ENCODE measurements at regions not wholly inside any gene's neighbourhood (a gene's known extent, or its start where the extent isn't known, plus 50 kb on each side); places are given as distances from the start of the nearest gene placed in this dataset.

DNA sequence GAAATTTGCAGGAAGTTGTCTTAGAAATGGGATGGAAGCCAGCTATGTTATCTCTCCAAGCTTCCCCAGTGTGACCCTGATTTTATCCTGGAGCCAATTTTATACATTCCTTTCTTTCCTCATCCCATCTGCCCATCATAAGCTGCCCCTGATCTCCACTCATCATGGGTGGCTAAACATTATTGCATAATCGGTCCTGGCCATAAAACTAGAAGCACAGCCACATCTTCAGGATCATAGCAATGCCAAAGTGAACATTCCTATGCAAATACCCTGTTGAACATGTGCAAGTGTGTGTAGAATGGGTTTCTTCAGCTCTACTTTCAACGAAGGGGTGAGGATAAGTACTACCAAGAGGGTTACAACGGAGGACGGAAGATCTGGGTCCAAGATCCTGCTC is 50.6 kb upstream of the COG2 start:
- TF ChIP-seq, protein P1, sequence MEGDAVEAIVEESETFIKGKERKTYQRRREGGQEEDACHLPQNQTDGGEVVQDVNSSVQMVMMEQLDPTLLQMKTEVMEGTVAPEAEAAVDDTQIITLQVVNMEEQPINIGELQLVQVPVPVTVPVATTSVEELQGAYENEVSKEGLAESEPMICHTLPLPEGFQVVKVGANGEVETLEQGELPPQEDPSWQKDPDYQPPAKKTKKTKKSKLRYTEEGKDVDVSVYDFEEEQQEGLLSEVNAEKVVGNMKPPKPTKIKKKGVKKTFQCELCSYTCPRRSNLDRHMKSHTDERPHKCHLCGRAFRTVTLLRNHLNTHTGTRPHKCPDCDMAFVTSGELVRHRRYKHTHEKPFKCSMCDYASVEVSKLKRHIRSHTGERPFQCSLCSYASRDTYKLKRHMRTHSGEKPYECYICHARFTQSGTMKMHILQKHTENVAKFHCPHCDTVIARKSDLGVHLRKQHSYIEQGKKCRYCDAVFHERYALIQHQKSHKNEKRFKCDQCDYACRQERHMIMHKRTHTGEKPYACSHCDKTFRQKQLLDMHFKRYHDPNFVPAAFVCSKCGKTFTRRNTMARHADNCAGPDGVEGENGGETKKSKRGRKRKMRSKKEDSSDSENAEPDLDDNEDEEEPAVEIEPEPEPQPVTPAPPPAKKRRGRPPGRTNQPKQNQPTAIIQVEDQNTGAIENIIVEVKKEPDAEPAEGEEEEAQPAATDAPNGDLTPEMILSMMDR (IDR thresholded peaks at IDR 0.05), result no peak
- DNase-seq (no peak), ATAC-seq (no peak)
- H3K9me3 Mint-ChIP-seq, result no peaks in the 10 kb centered on the region
- no peaks in the 10 kb centered on the region for H3K36me3 Mint-ChIP-seq (ENCODE audit: low read depth)
- no peaks in the 10 kb centered on the region for H3K4me1 Mint-ChIP-seq (ENCODE audit: low read depth)
- intact Hi-C loops (cut with micrococcal nuclease), result no loop called here
- peaks cover 28% of the 10 kb centered on the region for H3K27me3 Mint-ChIP-seq
- H3K4me3 Mint-ChIP-seq, result no peak overlapping the region
- ChIA-PET CTCF (no interaction called here), POLR2A (interaction anchor here (0.6 kb wide), 1 partner anchor 11 kb away, joined by 3 read pairs; no protein-coding TSS in a partner anchor)
- H3K27ac Mint-ChIP-seq, result no peak overlapping the region

DNA sequence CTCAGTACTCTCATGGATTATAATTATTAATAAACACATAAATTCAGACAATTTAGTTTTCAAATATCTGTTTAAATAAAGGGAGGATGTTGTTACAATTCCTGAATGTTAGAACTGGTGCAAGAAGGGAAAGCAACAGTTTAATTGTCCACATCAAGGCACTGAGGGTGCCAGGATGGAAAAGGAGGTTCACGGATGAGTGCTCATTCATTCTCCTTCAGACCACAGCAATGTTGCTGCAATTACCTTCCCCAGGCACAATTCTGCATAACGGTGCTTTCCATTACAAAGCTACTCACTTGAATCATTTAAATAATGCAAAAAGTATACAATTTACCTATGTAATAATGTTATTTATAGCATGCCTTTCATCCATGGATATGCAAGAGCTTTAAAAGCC is 52.3 kb upstream of the COG2 start:
- H3K27ac Mint-ChIP-seq, result no peak overlapping the region
- ATAC-seq (no peak), DNase-seq (no peak)
- no peaks in the 10 kb centered on the region for H3K9me3 Mint-ChIP-seq
- ChIA-PET CTCF (no interaction called here), POLR2A (no interaction called here)
- TF ChIP-seq, protein P1 (IDR thresholded peaks at IDR 0.05), result no peak
- H3K36me3 Mint-ChIP-seq (ENCODE audit: low read depth), result no peaks in the 10 kb centered on the region
- no peak overlapping the region for H3K4me3 Mint-ChIP-seq
- no peaks in the 10 kb centered on the region for H3K4me1 Mint-ChIP-seq (ENCODE audit: low read depth)
- intact Hi-C loops (cut with micrococcal nuclease), result no loop called here
- H3K27me3 Mint-ChIP-seq, result peaks cover 26% of the 10 kb centered on the region

DNA sequence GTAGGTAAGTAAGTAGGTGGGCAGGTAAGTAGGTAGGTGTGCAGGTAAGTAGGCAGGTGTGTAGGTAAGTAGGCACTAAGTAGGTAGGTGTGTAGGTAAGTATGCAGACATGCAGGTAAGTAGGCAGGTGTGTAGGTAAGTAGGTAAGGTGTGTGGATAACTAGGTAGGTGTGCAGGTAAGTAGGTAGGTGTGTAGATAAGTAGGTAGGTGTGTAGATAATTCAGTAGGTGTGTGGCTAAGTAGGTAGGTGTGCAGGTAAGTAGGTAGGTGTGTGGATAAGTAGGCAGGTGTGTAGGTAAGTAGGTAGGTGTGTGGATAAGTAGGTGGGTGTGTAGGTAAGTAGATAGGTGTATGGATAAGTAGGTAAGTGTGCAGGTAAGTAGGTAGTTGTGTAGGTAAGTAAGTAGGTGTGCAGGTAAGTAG is 53.9 kb upstream of the COG2 start:
- H3K4me1 Mint-ChIP-seq (ENCODE audit: low read depth), result no peaks in the 10 kb centered on the region
- ChIA-PET CTCF (no interaction called here), POLR2A (no interaction called here)
- H3K27ac Mint-ChIP-seq, result no peak overlapping the region
- ATAC-seq, result no peak
- TF ChIP-seq, protein P1 (IDR thresholded peaks at IDR 0.05), result no peak
- no peak for DNase-seq
- peaks cover 23% of the 10 kb centered on the region for H3K27me3 Mint-ChIP-seq
- no peaks in the 10 kb centered on the region for H3K36me3 Mint-ChIP-seq (ENCODE audit: low read depth)
- H3K4me3 Mint-ChIP-seq, result no peak overlapping the region
- no peaks in the 10 kb centered on the region for H3K9me3 Mint-ChIP-seq
- intact Hi-C loops (cut with micrococcal nuclease), result no loop called here

DNA sequence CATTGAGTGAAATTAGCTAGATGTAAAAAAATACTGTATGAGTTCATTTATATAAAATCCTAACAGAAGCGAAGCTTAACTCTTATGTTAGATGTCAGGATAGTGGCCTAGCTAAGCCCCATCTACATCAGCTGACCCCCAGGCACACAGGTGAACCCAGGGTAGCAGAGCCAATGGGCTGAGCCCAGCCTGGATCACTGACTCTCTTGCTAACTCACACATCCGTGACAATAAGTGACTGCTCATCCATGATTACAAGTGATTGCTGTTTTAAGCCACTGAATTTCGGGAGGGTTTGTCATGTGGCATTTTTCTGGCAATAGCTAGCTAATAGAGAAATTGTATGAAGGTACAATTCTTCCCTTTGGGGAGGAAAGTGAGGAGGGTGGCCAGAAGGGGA is 55.2 kb upstream of the COG2 start:
- no peak overlapping the region for H3K27ac Mint-ChIP-seq
- ATAC-seq (no peak), DNase-seq (no peak)
- H3K36me3 Mint-ChIP-seq (ENCODE audit: low read depth), result no peaks in the 10 kb centered on the region
- POLR2A ChIA-PET, result no interaction called here
- H3K4me1 Mint-ChIP-seq (ENCODE audit: low read depth), result no peaks in the 10 kb centered on the region
- TF ChIP-seq, protein P1 (IDR thresholded peaks at IDR 0.05), result no peak
- H3K4me3 Mint-ChIP-seq, result no peak overlapping the region
- peaks cover 24% of the 10 kb centered on the region for H3K27me3 Mint-ChIP-seq
- H3K9me3 Mint-ChIP-seq, result no peaks in the 10 kb centered on the region
- intact Hi-C loops (cut with micrococcal nuclease), result no loop called here
- CTCF ChIA-PET, result no interaction called here

DNA sequence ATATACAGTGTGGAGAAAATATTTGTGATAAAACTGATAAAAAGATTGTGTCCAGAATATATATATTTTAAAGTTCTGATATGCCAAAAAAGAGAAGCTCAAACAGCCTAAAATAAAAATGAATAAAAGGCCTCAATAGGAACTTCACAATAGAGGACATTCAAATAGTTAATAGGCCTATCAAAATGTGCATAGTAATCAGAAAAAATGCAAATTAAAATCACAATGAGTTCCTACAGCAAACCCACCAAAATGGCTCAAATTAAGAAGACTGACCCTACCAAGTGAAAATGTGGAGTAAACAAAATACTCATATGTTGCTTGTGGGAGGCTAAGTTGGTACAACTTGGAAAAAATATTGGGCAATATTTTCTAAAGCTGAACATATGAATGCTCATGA is 57.6 kb upstream of the COG2 start:
- TF ChIP-seq, protein P1 (IDR thresholded peaks at IDR 0.05), result no peak
- Mint-ChIP-seq H3K9me3 (no peaks in the 10 kb centered on the region), H3K4me3 (no peak overlapping the region), H3K4me1 (ENCODE audit: low read depth) (no peaks in the 10 kb centered on the region), H3K27me3 (peaks cover 26% of the 10 kb centered on the region), H3K36me3 (ENCODE audit: low read depth) (no peaks in the 10 kb centered on the region), H3K27ac (no peak overlapping the region)
- POLR2A ChIA-PET, result interaction anchor here (1.7 kb wide), 1 partner anchor 9 kb away, joined by 3 read pairs; no protein-coding TSS in a partner anchor
- CTCF ChIA-PET, result no interaction called here
- no peak for DNase-seq
- intact Hi-C loops (cut with micrococcal nuclease), result no loop called here
- no peak for ATAC-seq
